ENCODE measurements at regions not wholly inside any gene's neighbourhood (a gene's known extent, or its start where the extent isn't known, plus 50 kb on each side); places are given as distances from the start of the nearest gene placed in this dataset.

GRCh38 chr1:219271818-219272535, 98.3 kb downstream of the LYPLAL1 start:
- DNase-seq, result no peak

GRCh38 chr1:219269171-219269570, 95.5 kb downstream of the LYPLAL1 start:
- no peak for DNase-seq

- no peak for DNase-seq
Measured at GRCh38 chr1:219266524-219266923, 92.8 kb downstream of the LYPLAL1 start.

GRCh38 chr1:219265026-219265515, 91.4 kb downstream of the LYPLAL1 start:
- no peak for DNase-seq

- DNase-seq, result no peak
Measured at GRCh38 chr1:219264561-219264960, 90.9 kb downstream of the LYPLAL1 start.
